Ovary (tissue), 7 donors: ENCODE measurements at regions not wholly inside any gene's neighbourhood (a gene's known extent, or its start where the extent isn't known, plus 50 kb on each side); places are given as distances from the start of the nearest gene placed in this dataset.

Experiments used
- DNase-seq, 5 donors: peaks; one replicate each; pipeline ENCODE4 v3.0.0-alpha.2; 2019 to 2020
- H3K27ac ChIP-seq, 2 donors: fragments of 200-600 bp; one replicate each; pipeline versions ENCODE4 v1.5.1 to v1.8.0; 2019 to 2022
- H3K27me3 ChIP-seq: fragments of 200-600 bp; one replicate; pipeline ENCODE4 v1.8.0; 2022
- H3K36me3 ChIP-seq: fragments of 200-600 bp; sonication (generic); one replicate; pipeline ENCODE4 v1.5.1; 2019
- H3K4me1 ChIP-seq: one replicate; pipeline ENCODE4 v1.8.1; 2013; ENCODE audit warnings: mild to moderate bottlenecking, moderate library complexity; ENCODE audit not compliant: insufficient read depth
- H3K4me3 ChIP-seq: fragments of 200-600 bp; sonication (generic); one replicate; pipeline ENCODE4 v1.5.1; 2017
- H3K9me3 ChIP-seq, 2 donors: fragments of 200-600 bp in 1 of 2; sonication (generic) in 1 of 2; one replicate each; pipeline versions ENCODE4 v1.5.1 to v1.8.1; 2013 to 2019; ENCODE audit warnings: mild to moderate bottlenecking in 1 of 2, moderate library complexity in 1 of 2
- EP300 ChIP-seq: sonication (generic); formaldehyde crosslinking; IDR thresholded peaks from one replicate; pipeline ENCODE4 v1.6.1; 2017; ENCODE audit warnings: antibody characterized with exemption
- POLR2A ChIP-seq: fragments of 450-650 bp; IDR thresholded peaks from one replicate; pipeline ENCODE4 v1.6.1; 2017; ENCODE audit warnings: antibody characterized with exemption, mild to moderate bottlenecking, moderate library complexity
- WGBS, 3 donors: extraction: QIAGEN DNeasy Blood & Tissue Kit in 1 of 3; methylation state at CpG; one replicate each; pipeline versions ENCODE4 v1.1.5 to v1.1.7; 2013 to 2017; 5-methylcytosine and 5-hydroxymethylcytosine counted together
- intact Hi-C, 4 donors: fragments of 100-400 bp; cut with DNase I; formaldehyde crosslinking; loops; one replicate each; pipeline versions ENCODE4 v1.11.0 to v1.15.1; 2022 to 2023
- TF ChIP-seq, protein P1 (sequence below), 3 donors: fragments of 450-650 bp in 2 of 3; fragments of 200-600 bp in 1 of 3; IDR thresholded peaks; one replicate each; pipeline versions ENCODE4 v1.5.1 to v1.8.0; 2016 to 2022; ENCODE audit warnings: antibody characterized with exemption in 3 of 3, mild to moderate bottlenecking in 1 of 3
- donor health status: DM: no; HTN: no; CAD: no; lungs with moderate emphysema.
- donor health status: DM: no; HTN: no; CAD: no.
- donor health status: Bipolar disorder and iron deficiency.
- donor health status: DM: no; HTN: no; CAD: no.
- donor health status: DM: yes; HTN: yes; CAD: no.

DNA sequence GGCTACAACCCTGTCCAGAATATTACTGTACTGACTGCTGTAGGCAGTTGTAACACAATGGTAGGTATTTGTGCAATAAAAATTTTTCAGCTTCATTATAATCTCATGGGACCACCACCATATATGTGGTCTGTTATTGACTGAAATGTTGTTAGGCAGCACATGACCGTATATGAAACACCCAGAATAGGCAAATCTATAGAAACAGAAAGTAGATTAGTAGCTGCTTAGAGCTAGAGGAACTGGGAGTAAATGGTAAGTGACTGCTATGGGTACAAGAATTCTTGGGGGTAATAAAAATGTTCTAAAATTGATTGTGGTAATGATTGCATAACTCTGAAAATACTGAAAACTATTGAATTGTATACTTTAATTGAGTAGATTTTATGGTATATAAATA is 185.7 kb downstream of the ESM1 start:
- 85 to 97% (median 93%) methylated on average over 1 of the region's 1 CpG for WGBS, 3 donors
- no peaks in the 10 kb centered on the region for H3K36me3 ChIP-seq
- intact Hi-C loops: no loop called here

DNA sequence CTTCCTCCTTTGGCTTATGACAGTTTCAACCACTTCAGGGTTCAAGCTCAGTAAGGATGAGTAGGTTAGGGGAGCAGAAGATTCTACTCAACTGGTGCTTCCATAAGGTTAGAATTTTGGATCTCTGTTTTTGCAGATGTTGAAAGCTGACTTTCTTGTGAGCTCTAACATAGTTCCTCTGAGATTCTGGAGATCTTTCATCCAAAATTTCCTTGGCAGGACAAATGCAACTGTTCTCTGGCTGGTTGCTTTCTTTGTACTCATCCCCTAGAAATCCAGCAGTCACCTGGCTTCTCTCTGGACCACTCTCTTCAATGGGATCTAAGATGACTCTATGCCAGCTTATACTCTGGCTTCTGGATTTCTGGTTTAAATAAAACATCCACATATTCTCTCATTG is 189.6 kb downstream of the ESM1 start:
- Histone ChIP-seq H3K9me3 (no peaks in the 10 kb centered on the region), H3K27me3 (no peaks in the 10 kb centered on the region), H3K27ac (no peak overlapping the region), H3K4me3 (no peak overlapping the region), H3K36me3 (no peaks in the 10 kb centered on the region), H3K4me1 (peaks cover 2% of the 10 kb centered on the region)
- intact Hi-C loops: no loop called here
- DNase-seq: no peak
- TF ChIP-seq EP300 (no peak), POLR2A (no peak)
- TF ChIP-seq, protein P1, sequence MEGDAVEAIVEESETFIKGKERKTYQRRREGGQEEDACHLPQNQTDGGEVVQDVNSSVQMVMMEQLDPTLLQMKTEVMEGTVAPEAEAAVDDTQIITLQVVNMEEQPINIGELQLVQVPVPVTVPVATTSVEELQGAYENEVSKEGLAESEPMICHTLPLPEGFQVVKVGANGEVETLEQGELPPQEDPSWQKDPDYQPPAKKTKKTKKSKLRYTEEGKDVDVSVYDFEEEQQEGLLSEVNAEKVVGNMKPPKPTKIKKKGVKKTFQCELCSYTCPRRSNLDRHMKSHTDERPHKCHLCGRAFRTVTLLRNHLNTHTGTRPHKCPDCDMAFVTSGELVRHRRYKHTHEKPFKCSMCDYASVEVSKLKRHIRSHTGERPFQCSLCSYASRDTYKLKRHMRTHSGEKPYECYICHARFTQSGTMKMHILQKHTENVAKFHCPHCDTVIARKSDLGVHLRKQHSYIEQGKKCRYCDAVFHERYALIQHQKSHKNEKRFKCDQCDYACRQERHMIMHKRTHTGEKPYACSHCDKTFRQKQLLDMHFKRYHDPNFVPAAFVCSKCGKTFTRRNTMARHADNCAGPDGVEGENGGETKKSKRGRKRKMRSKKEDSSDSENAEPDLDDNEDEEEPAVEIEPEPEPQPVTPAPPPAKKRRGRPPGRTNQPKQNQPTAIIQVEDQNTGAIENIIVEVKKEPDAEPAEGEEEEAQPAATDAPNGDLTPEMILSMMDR (IDR thresholded peaks at IDR 0.05): no peak

More for the DNA sequence above, 185.7 kb downstream of the ESM1 start:
- no peak overlapping the region for H3K4me3 ChIP-seq
- no peaks in the 10 kb centered on the region for H3K4me1 ChIP-seq
- H3K27me3 ChIP-seq: no peaks in the 10 kb centered on the region
- no peak overlapping the region for H3K27ac ChIP-seq
- TF ChIP-seq, protein P1 (IDR thresholded peaks at IDR 0.05): no peak
- TF ChIP-seq POLR2A (no peak), EP300 (no peak)
- DNase-seq: no peak
- no peaks in the 10 kb centered on the region for H3K9me3 ChIP-seq

DNA sequence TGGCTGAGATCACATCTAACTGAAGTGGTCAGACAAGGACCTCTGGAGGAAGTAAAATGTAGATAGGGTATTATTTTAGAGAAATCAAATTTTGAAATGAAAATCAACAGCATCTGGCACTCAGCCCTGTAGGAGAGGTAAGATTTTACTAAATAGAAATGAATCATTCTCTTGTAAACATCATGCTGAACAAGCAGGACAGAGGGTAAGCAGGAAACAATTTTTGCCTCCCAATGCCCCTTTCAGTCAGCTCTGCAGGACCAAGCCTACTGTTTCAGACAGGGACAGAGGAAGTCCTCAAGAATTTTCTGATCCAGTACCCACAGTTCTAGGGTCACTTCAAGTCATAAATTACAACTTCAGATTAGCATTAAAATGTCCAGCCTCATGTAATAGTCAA is 190.1 kb downstream of the ESM1 start:
- Histone ChIP-seq H3K27me3 (no peaks in the 10 kb centered on the region), H3K9me3 (no peaks in the 10 kb centered on the region), H3K36me3 (no peaks in the 10 kb centered on the region), H3K4me1 (peaks cover 2% of the 10 kb centered on the region), H3K27ac (no peak overlapping the region), H3K4me3 (no peak overlapping the region)
- TF ChIP-seq POLR2A (no peak), EP300 (no peak)
- TF ChIP-seq, protein P1 (IDR thresholded peaks at IDR 0.05): no peak
- intact Hi-C loops: no loop called here
- no peak for DNase-seq

DNA sequence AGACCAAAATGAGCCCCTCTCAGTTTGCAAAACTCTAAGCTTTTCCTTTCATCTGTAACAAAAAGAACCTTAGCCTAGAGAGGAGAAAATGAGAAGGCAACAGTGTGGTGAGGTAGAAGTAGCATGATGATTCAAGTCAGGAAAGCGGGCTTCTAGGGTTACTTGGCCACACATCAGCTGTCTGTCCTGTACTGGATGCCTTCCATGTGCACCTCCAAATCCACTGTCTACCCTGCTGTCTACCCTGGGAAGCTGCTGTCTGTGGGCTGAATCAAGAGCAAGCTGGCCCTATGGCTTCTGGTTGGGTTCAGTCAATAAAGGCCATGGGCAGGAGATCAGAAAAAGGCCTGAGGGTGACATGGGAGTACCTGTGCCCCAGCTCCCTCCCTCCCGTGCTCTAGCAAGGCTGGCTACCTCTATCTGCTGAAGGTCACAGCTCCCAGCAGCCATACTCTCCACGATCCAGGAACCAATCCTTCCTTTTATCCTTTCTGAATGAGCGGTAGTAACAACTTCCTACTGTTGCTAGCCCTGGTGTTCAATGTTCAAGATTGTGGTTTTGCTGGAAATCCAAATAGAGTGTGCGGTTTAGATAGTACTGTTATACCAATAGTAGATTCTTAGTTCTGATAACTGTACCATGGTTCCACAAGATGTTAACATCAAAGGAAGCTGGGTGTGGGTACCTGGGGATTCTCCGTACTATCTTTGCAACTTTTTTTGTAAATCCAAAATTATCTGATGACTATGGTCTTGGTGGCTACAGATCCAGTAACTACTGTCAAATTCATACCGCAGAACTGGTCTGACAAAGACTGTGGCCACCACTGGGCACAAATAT is 191.0 kb downstream of the ESM1 start:
- peaks cover 2% of the 10 kb centered on the region for H3K4me1 ChIP-seq
- H3K27ac ChIP-seq: no peak overlapping the region
- H3K4me3 ChIP-seq: no peak overlapping the region
- no peak for DNase-seq
- TF ChIP-seq POLR2A (no peak), EP300 (no peak)
- TF ChIP-seq, protein P1 (IDR thresholded peaks at IDR 0.05): no peak
- intact Hi-C loops: no loop called here
- H3K9me3 ChIP-seq: no peaks in the 10 kb centered on the region
- 94 to 96% (median 96%) methylated on average over 7 of the region's 7 CpGs for WGBS, 3 donors
- H3K27me3 ChIP-seq: no peaks in the 10 kb centered on the region
- no peaks in the 10 kb centered on the region for H3K36me3 ChIP-seq
